GM18861 (cell line): ENCODE measurements at regions not wholly inside any gene's neighbourhood (a gene's known extent, or its start where the extent isn't known, plus 50 kb on each side); places are given as distances from the start of the nearest gene placed in this dataset.

Experiments
- ATAC-seq: cut with Tn5 transposase; IDR thresholded peaks from one replicate; pipeline ENCODE4 v1.9.1; 2021; ENCODE audit not compliant: unreplicated experiment

DNA sequence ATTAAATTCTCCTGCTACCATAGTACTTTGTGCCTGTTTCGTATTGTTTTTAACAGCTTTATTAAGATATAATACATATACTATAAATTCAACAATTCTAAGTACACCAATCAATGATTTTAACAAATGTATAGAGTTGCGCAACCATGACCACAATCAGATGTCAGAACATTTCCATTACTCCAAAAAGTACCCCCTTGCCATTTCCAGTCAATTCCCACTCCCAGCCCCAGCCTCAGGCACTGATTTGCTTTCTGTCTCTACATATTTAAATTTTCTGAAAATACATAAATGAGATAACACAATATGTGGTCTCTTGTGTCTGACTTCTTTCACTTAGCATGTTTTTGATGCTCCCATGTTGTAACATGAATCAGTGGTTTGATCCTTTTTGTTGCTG, 193.9 kb downstream of the FIGN start:
- no peak for ATAC-seq

DNA sequence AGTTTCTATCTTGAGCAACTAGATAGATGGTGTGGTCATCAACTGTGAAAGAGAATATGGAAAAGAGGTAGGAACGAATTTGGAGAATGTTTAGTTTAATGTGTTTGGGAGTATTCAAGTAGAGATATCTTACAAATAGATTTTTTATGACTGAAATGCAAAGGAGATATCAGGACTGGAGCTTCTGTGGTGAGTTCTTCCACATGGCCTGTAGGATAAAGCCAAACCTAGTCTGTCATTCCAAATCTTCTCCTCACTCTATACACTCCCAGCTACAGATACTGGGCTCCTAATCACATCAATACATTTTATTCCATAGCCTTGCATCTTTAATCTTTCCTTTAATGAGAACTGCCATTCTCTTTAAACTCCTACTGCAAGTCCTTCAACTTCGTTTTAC, 194.3 kb downstream of the FIGN start:
- no peak for ATAC-seq

DNA sequence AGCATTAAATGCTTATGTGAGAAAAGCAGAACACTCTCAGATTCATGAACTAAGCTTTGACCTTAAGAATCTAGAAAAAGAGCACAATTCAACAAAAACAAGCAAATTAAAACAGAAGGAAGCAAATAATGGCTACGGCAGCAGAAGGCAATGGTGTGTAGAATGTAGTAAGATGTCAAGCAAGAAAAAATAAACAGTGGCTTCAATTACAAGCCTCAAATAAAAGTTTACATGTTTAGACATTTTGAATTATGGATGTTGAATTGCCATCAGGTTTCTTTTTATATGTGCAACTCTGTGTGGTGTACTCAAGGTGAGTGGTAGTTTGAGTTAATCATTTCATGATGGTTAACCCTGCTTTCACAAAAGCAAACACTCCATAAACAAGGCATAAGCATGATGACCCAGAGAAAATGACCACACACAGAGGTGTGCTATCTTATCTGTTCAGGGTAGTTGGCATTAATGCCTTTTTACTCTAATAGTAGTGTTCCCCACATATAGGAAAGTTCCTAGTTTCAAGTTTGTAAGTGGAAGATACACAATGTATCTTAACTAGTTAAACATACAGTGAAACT, 207.1 kb downstream of the FIGN start:
- ATAC-seq: peak; percentile 62

DNA sequence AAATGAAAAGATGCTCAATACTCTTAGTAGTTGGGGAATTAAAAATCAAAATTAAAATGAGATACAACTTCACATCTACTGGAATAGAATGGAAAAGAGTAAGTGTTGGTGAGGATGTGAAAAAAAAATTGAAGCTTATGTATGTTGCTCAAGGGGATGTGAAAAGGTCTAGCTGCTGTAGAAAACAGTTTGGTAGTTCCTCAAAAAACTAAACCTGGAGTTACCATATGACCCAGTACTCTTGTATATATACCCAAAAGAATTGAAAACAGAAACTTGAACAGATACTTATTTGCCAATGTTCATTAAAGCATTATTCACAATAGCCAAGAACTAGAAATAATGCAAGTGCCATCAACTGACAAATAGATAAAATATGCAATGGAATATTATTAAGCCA, 208.4 kb downstream of the FIGN start:
- no peak for ATAC-seq

DNA sequence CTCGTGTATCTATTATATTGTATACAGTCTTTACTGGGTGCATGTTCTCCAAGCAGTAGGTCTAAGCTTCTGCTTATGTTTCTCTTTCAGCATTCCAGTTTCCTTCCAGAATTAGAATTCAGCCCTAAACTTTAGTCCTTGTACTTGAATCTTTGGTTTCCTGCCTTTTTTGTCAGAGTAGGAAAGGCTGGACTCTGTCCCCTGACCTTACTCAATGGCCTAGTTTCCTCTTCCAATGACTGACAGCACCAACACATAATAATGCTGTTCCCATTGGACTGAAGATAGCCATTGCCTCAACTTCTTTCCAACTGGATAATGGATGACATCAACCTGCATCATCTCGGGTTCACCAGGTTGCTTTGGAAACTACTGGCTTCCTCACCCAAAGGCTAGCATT, 217.0 kb downstream of the FIGN start:
- ATAC-seq: no peak

DNA sequence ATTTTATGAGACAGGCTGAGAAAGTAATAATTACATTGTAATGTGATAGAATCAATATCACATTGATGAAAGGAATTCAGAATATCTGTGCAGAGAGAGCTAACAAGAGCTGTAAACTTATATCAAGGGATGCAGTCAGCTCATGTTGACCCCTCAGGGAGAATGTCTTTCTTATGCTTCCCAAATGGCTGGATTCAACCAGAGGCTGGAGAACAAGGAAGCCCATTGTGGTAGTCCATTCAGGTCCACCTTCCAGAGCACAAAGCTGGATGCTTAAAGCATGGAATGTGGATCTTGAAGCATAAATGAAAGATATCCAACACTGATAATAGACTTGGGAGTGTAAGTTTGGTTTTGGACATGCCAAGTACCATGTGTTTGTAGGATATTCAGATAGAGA, 220.0 kb downstream of the FIGN start:
- ATAC-seq: no peak

DNA sequence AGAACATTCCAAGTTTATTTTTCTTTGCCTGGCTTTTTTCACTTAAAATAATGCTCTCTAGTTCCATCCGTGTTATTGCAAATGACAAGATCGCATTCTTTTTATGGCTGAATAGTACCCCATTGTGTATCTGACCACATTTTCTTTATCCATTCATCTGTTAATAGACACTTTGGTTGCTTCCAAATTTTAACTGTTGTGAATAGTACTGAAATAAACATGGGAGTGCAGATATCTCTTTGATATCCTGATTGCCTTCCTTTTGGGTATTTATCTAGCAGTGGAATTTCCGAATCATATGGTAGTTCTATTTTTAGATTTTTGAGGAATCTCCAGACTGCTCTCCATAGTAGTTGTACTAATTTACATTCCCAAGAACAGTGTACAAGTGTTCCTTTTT, 230.5 kb downstream of the FIGN start:
- ATAC-seq: no peak

DNA sequence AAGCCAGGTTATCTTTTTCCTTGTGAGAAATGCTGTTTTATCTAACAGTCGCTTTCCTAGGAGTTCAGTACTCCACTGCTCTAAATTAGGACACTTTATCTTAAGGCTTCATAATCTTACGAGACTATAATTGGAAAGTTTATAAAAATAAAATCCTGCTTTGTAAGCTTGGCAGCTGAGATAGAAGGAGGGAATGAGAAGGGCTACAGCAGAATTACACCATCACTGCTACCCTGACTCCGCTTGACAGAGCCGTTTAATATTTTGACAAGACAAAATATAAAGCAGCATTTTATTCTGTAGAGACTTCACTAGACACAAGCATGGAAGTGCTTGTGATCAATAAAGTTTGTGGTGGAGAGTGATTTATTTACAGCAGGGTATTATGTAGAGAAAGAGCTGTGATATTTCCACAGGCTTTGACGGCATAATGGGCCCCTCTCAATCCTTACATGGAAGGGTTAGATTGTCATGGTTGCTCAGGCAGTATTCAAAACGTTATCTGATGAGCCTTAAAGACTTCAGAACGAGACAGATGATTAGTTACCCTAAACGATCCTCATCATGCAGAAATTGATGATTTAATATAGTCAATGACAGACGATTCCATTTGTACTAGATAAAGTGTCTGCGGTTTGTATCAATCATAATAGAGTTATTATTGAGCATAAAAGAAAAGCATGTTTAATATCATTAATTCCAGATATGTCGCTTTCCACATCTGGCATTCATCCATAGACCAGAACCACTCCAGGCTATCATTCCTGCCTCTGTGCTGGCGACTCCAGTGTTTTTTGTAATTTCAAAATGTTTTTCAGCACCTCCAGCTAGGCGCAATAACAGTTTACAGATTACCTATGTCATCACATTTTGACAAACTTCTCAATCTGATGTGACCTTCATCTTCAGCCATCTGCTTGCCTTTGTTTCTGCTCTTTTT, 242.2 kb downstream of the FIGN start:
- ATAC-seq: no peak

DNA sequence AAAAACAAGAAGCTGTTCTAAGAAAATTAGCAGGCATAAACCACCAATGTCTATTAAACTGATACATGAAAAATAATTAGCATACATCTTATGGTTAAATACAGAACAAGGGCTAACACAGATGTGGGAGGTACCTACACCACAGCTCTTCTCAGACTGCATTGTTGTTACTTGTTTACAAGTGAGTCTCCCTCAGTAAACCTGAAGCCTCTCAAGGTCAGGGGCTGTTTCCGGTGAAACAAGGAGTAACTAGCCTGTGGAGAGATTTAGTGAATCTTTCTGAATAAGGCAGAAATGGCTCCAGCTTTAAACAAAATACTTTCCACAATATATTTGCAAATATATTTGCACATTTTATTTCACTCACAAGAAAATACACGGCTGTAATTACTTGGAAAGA, 244.0 kb downstream of the FIGN start:
- no peak for ATAC-seq

DNA sequence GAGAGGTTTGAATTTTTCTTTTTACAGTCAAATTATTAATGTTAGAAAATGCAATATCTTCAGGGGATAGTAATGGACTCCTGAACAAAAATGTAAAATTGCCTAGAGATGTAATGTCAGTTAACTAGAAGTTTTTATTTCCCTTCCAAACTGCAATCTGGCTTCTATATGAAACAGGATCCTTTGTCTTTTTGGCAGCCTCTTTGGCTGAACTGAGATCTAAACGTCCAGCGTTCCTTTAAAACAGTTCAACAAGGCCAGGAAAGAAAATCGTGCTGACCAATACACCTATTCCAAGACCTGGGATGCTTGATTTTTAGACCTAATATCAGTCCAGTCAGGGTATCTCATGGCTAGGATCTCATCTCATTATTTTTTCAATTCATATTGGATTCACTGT, 245.5 kb downstream of the FIGN start:
- ATAC-seq: no peak

DNA sequence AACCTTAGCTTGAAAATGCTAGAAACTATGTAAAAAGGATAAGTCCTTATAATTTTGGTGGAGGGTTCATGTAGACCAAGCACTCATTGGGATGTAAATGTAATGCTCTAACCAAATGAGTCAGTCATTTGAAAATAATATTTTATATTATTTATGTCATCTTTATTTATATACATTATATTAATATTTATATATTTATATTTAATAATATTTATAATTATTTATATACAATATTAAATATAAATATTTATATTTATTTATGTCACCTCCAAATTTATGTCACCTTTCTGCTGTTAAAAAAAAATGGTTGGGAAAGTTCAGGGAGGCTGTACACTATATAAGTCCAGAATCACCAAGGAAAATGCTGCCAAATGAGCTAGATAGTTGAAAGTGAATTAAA, 254.3 kb downstream of the FIGN start:
- no peak for ATAC-seq

DNA sequence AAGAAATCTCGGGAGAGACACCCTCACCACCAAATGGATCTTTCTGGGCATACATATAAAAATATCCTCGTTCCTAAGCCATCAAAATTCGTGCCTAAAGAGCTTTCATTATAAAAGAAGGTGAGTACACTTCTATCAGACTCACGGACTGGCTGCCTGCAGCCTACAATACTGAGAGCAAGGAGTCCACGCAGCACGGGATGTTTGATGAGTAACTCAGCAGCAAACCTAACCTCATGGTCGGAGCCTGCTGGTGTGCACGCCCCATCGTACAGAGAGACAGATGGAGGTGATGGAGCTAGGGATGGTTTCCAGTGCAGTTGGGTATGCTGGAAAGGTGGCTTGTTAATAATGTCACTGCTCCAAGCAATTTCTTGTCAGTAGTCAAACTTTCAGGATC, 256.2 kb downstream of the FIGN start:
- no peak for ATAC-seq

DNA sequence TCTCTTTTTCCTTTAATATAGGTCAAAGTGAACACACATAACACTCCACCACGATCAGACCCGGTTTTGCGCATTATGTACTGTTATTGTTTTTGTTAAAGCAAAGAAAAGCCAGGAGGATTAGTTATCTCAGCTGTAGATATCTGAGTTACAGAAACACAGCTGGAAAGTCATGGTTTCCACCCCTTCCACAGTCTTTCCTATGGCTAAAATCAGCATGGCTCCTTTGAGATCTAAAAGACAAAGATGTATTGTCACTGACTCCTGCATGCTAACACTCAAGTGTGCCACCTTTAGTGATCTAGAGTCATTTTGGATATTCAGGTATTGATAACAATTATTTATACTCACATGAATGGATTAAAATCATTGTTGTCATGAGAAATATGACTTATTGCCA, 260.0 kb downstream of the FIGN start:
- ATAC-seq: no peak

DNA sequence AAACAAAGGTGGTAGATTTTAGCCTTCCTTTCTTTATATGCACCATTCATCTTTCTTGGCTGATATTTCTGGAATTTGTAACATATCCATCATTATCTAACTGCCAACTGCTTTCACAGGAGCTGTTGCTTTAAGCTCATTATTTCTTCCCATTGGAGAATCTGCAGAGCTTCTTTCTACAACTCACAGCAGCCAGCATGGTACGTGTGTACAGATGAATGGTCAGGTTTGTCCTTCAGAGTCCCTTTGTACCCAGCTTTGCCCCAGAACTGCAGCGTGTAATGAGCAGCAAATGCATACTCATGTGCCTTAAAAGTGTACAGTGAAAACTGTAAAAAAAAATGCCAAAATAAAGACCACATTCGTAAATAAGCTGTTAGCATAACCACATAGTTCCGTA, 260.9 kb downstream of the FIGN start:
- no peak for ATAC-seq

DNA sequence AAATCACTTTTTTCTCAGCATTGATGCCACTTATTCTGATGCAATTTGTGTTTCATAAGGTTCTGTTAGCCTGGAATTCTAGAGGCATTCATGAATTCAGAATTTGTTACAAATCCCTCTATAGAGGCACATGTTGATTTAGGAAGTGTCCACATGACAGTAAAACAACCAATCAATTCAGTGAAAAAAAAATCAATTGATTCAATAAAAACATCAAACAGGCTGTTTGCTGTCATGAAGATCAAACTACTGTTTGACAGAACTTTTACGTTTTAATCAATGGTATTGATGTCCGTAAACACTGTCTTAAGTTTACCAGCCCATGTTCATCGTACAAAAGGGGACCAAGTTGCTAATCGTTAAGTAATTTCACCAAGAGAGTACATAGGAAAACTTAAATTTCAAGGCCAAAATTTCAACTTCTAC, 261.5 kb downstream of the FIGN start:
- no peak for ATAC-seq

DNA sequence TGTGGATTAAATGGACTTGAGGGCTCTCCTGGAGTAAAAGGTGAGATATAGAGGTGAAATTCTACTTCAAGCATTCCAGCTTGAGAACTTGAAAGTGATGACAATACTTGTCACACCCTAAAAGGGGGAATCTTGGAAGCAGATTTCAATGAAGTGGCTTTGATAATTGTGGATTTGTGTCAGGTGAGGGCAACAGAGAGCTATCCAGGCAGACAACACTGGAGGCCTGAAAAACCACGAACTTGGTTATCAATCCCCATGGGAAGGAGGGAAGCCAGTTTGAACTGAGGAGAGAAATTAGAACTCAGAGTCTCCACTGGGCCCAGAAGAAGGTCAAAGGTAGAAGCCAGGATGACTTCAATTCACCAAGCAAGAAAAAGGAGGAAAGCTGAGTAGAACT, 263.9 kb downstream of the FIGN start:
- ATAC-seq: no peak

DNA sequence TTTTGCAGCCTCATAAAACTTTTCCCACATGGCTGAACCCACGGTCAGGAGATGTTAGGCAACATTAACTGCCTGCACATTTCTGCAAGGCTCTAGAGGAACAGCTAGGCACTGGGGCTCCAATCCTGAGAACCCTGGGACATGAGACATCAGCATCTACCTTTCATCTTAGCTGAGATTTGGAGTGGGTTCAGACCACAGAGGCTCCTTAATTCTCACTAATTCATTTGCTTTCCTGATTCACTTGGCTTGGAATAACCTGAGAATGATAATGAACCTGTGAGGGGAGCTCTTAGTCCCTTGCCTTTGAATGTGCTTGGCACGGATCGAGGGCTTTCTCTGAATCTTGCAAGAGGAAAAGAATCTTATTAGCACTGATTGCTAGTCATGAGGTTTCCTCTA, 266.2 kb downstream of the FIGN start:
- no peak for ATAC-seq

DNA sequence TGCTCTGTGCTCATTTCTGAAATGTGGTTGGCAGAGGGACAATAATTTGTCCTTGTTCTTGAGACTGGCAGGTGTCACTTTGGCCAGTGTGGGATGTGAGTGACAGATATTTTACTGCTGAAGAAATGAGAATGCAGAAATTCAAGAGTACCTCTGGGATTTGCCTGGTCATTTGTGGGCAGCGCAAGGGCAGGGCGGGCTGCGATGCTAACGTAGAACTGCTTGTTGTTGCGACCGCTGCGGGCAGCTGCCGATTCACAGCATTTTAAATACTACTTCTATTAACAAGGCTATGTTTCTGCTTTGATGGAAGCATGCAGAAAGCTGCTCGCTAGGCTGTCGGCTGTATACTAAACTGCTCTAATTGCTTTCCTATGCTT, 268.6 kb downstream of the FIGN start:
- ATAC-seq: no peak

DNA sequence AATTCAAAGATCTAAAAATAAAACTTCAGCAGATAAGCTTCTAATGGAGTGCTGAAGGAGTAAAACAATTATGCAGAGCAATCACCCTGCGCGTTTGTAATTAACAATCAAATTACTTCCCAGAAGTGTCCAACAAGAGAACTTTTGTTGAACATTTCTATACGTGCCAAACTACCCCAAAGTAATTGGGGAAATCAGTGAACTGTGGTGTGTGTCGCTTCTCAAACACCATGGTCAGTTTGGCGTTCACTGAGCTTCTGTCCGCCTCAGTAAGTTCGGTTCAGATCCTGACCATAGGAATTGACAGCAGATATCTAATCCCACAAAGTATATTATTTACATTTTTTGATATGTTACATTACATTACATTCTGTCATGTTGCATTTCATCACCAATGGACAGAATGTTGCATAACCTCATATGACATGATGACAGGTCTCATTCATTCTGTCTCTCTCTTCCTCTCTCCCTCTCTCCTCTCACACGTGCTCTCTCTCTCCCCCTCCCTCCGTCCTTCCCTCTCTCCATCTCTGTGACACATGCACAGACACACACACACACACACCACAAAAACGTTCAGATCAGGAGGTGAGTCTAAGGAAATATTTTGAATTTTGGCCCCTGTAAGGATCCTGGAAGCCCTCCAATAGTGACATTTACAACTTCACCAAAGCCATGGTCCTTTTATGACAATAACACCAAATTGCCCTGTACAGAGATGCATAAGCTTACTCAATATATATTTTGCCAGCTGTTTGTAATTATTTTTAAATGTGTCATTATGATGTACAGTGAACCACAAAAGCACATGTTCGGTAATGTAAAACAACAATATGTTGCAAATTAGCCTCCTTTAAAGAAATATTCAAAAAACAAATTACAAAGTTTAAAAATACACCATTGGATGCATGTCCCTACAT, 269.2 kb downstream of the FIGN start:
- no peak for ATAC-seq

DNA sequence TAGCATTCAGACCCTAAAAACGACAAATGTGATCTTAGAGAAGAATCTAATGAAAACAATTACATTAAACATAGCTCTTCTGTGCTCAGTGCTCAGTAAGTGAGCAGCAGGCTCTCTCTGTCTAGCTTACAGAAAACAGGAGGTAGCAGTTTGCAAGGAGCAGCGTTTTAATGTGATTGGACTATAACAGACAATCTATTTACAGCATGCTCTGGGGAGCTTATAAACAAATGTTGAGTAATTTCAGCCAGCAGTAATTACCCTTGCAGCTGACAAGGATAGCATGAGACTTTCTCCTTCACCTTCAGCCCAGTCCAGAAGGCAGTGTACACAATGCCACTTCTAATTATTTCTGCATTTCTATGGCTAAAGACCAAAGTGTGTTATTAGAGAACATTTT, 270.4 kb downstream of the FIGN start:
- no peak for ATAC-seq

DNA sequence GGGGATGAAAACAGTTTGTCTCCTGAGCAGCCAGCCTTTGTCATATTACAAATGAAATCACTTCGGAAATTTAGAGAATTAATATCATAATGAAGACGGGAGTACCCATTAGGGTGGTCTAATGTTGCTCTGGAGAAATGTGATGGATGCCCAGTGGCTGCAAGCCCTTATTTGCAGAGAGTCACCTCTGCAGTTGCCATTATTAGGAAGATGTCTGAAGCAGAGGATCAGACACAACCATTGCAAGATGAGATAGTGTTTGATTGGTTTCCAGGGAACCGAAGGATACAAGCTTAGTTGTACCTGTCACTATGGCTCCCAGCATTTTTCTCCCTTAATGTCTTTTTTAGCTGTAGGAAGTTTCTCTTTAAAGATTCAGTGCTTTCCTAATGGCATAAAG, 272.4 kb downstream of the FIGN start:
- ATAC-seq: no peak

DNA sequence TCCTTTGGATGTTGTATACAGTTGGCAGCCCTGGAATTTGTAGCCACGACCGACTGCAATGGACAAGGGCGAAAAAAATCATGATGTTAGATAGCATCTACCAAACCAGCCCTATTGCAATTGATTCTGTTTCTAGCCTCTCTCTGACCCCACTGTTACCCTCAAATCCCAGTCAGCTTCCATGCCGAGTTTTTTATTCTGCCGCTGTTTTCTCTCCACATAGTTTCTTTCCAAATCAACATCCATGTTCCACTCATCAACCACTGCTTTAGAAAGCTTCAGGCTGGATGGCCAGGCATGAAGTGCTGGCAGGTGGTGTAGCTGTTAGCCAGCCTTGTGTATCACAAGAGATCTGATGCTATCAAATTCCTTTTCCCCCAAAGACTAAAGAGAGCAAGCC, 272.8 kb downstream of the FIGN start:
- ATAC-seq: no peak
